ENCODE measurements at regions not wholly inside any gene's neighbourhood (a gene's known extent, or its start where the extent isn't known, plus 50 kb on each side); places are given as distances from the start of the nearest gene placed in this dataset.

DNA sequence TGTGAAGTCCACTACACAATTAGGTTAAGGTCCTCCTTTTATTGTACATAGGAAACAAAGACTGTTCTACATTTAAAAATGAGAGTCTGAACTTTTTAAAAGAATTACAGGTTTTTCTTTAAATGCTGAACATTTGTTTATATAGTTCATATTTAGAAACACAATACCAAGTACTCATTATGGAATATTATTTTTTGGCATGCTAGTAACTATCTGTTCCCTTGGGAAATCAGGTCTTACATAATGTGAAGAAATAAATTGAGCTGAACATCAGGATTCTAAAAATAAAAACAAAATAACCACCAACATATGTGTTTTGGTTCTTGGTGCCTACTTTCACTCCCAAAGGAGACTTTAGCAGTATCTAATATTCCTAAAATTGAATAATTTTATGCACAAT, 230.5 kb upstream of the IZUMO3 start:
- TF ChIP-seq SUZ12 (IDR thresholded peaks at IDR 0.05; ENCODE audit: extremely low read depth, insufficient read depth, insufficient read length) (no peak), ZNF274 (IDR thresholded peaks at IDR 0.05; ENCODE audit: low read depth, low read length) (no peak), YY1 (IDR thresholded peaks at IDR 0.05; ENCODE audit: insufficient read depth, insufficient read length) (no peak)
